GM10248 (cell line): ENCODE measurements at regions not wholly inside any gene's neighbourhood (a gene's known extent, or its start where the extent isn't known, plus 50 kb on each side); places are given as distances from the start of the nearest gene placed in this dataset.

Source experiments
- CTCF ChIA-PET: fragments of 300-600 bp; sonication (Branson Sonifier 250); formaldehyde crosslinking; extraction: SDS; loops from one replicate; lab custom pipeline; 2021; ENCODE audit warnings: antibody characterized with exemption; lab: Yijun Ruan, JAX
- POLR2A ChIA-PET: fragments of 350-650 bp; sonication (Branson Sonifier 250); formaldehyde crosslinking; extraction: SDS; loops from one replicate; lab custom pipeline; 2020; ENCODE audit warnings: antibody characterized with exemption; lab: Yijun Ruan, JAX
- DNase-seq: peaks from one replicate; pipeline ENCODE4 v3.0.0; 2012; ENCODE audit errors: extremely low spot score
- TF ChIP-seq, protein P1 (sequence below): IDR thresholded peaks from 2 replicates; pipeline ENCODE4 v1.5.1; 2012; ENCODE audit warnings: mild to moderate bottlenecking, low read depth; ENCODE audit errors: extremely low read depth, missing control alignments, control extremely low read depth

DNA sequence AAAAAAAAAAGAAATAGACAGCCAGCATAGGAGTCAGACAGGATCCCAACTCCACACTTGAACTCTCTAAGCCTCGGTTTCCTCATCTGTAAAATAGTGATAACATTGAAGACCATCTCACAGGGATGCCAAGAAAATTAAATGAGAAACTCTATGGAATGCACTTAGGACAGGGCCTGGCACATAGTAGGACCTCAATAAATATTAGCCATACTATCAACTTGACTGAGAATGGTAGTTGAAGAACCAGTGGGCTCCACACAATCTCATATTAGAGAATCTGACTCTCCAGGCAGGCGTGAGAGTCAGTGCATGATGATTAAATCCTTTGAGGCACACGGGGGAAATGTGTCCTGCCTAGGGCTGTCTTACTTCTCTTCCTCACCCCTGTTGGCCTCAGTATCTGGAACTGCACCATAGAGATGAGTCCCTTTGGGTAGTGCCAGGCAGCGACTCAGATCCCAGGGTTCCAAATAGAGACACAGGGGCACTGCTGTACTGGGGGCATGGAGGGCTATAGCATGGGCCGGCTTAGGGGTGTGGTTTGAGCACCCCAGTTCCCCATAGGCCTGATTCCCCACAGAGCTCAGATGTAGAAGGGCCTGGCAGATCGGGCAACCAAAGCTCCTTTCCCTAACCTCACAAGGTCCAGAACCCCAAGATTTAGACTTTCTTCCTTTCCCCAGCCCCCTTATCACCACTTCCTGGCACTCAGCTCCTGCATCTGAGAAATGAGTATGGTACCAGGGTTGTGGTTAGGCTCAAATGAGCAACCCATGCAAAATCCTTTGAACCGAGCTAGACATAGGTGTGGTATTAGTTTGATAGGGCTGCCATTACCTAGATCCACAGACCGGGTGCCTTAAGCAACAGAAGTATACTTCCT, 51.3 kb upstream of the CAB39 start:
- CTCF ChIA-PET: interaction anchor here (1.2 to 1.5 kb wide), 4 partner anchors 21 to 137 kb away, joined by 4 to 6 read pairs (median 4); no protein-coding TSS in a partner anchor
- TF ChIP-seq, protein P1, sequence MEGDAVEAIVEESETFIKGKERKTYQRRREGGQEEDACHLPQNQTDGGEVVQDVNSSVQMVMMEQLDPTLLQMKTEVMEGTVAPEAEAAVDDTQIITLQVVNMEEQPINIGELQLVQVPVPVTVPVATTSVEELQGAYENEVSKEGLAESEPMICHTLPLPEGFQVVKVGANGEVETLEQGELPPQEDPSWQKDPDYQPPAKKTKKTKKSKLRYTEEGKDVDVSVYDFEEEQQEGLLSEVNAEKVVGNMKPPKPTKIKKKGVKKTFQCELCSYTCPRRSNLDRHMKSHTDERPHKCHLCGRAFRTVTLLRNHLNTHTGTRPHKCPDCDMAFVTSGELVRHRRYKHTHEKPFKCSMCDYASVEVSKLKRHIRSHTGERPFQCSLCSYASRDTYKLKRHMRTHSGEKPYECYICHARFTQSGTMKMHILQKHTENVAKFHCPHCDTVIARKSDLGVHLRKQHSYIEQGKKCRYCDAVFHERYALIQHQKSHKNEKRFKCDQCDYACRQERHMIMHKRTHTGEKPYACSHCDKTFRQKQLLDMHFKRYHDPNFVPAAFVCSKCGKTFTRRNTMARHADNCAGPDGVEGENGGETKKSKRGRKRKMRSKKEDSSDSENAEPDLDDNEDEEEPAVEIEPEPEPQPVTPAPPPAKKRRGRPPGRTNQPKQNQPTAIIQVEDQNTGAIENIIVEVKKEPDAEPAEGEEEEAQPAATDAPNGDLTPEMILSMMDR: no peak
- no peak for DNase-seq
- POLR2A ChIA-PET: no interaction called here
